ENCODE measurements at regions not wholly inside any gene's neighbourhood (a gene's known extent, or its start where the extent isn't known, plus 50 kb on each side); places are given as distances from the start of the nearest gene placed in this dataset.

DNA sequence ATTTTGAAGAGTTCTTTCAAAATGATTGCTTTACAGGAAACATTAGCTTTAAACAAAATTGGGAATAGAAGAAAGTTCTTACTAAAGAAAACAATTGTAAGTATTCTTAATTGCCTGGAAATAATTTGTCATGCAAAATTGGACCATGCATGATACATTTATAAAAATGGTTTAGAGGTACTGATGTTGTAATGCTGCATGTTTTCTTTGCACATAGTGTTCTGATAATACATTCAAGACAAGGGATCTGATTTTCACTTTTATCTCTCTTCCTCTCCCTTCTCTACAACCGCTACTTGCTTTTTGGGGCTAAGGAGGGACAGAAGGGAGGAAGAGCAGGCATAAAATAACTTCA, 211.6 kb upstream of the MPDZ start:
- Histone ChIP-seq H3F3A (ENCODE audit: insufficient read depth, low read length) (no peaks in the 10 kb centered on the region), H3K4me1 (ENCODE audit: insufficient read depth, low read length, severe bottlenecking) (no peaks in the 10 kb centered on the region), H3K9ac (ENCODE audit: low read length) (no peak overlapping the region), H3K9me2 (ENCODE audit: low read depth, low read length) (no peaks in the 10 kb centered on the region), H3K4me3 (ENCODE audit: low read depth, low read length, poor library complexity, severe bottlenecking) (no peak overlapping the region), H3K27me3 (ENCODE audit: insufficient read depth, low read length) (no peaks in the 10 kb centered on the region), H3K79me2 (ENCODE audit: insufficient read depth, low read length) (no peaks in the 10 kb centered on the region), H3K9me3 (ENCODE audit: low read length) (no peaks in the 10 kb centered on the region), H3K36me3 (ENCODE audit: insufficient read depth, low read length) (no peaks in the 10 kb centered on the region), H3K27ac (ENCODE audit: low read depth, low read length, poor library complexity, severe bottlenecking) (no peak overlapping the region), H3K4me2 (ENCODE audit: low read length) (no peak overlapping the region), H2AFZ (ENCODE audit: low read length) (no peak overlapping the region), H4K20me1 (ENCODE audit: insufficient read depth, low read length) (no peaks in the 10 kb centered on the region)
- TF ChIP-seq EZH2 (IDR thresholded peaks at IDR 0.05; ENCODE audit: borderline replicate concordance, low read length) = no peak
- TF ChIP-seq, protein P1, sequence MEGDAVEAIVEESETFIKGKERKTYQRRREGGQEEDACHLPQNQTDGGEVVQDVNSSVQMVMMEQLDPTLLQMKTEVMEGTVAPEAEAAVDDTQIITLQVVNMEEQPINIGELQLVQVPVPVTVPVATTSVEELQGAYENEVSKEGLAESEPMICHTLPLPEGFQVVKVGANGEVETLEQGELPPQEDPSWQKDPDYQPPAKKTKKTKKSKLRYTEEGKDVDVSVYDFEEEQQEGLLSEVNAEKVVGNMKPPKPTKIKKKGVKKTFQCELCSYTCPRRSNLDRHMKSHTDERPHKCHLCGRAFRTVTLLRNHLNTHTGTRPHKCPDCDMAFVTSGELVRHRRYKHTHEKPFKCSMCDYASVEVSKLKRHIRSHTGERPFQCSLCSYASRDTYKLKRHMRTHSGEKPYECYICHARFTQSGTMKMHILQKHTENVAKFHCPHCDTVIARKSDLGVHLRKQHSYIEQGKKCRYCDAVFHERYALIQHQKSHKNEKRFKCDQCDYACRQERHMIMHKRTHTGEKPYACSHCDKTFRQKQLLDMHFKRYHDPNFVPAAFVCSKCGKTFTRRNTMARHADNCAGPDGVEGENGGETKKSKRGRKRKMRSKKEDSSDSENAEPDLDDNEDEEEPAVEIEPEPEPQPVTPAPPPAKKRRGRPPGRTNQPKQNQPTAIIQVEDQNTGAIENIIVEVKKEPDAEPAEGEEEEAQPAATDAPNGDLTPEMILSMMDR (IDR thresholded peaks at IDR 0.05; ENCODE audit: low read length) = no peak

DNA sequence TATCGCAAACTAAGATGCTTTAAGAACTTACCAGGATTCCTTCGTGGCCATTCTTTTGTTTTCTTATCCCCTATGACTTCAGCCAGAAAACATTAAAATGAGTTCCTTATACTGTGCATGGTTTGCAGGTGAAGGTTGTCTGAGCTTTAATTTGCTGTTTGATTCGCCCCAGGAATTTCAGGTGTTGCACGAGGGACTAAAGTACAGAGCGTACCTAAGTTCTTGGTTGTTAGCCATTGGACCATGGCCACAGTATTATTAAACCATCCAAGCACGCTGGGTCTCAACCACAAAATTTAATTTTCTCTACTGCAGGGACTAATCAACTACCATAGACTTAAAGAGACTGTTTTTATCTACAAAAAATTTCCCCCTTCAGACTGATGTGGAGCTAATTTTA, 208.4 kb upstream of the MPDZ start:
- Histone ChIP-seq H3F3A (ENCODE audit: insufficient read depth, low read length) (no peaks in the 10 kb centered on the region), H4K20me1 (ENCODE audit: insufficient read depth, low read length) (no peaks in the 10 kb centered on the region), H3K9me2 (ENCODE audit: low read depth, low read length) (no peaks in the 10 kb centered on the region), H3K9me3 (ENCODE audit: low read length) (no peaks in the 10 kb centered on the region), H3K4me1 (ENCODE audit: insufficient read depth, low read length, severe bottlenecking) (no peaks in the 10 kb centered on the region), H3K79me2 (ENCODE audit: insufficient read depth, low read length) (no peaks in the 10 kb centered on the region), H3K4me2 (ENCODE audit: low read length) (no peak overlapping the region), H3K9ac (ENCODE audit: low read length) (no peak overlapping the region), H3K27ac (ENCODE audit: low read depth, low read length, poor library complexity, severe bottlenecking) (no peak overlapping the region), H3K27me3 (ENCODE audit: insufficient read depth, low read length) (no peaks in the 10 kb centered on the region), H3K4me3 (ENCODE audit: low read depth, low read length, poor library complexity, severe bottlenecking) (no peak overlapping the region), H3K36me3 (ENCODE audit: insufficient read depth, low read length) (no peaks in the 10 kb centered on the region), H2AFZ (ENCODE audit: low read length) (no peak overlapping the region)
- TF ChIP-seq EZH2 (IDR thresholded peaks at IDR 0.05; ENCODE audit: borderline replicate concordance, low read length) = no peak
- TF ChIP-seq, protein P1 (IDR thresholded peaks at IDR 0.05; ENCODE audit: low read length) = no peak

DNA sequence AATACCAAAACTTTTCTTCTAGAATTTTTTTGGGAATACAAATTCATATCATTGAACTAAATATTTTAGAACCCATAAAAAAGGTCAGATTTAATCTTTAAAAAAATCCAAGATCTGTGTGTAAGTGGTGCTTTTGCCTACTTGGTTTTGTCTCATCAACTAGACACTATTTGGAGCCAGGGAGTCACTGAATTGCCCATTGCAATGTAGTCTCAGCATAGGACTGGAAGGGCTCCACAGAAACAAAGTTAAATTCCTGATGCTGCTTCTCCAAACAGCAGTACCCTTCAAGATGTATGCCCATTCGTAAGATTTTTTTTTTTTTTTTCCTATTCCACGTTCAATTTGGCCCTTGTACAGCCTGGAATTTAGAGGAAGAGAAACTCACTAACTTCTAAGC, 208.0 kb upstream of the MPDZ start:
- Histone ChIP-seq H3K4me2 (ENCODE audit: low read length) (no peak overlapping the region), H2AFZ (ENCODE audit: low read length) (no peak overlapping the region), H3K27ac (ENCODE audit: low read depth, low read length, poor library complexity, severe bottlenecking) (no peak overlapping the region), H3K9me2 (ENCODE audit: low read depth, low read length) (no peaks in the 10 kb centered on the region), H3K27me3 (ENCODE audit: insufficient read depth, low read length) (no peaks in the 10 kb centered on the region), H3K9ac (ENCODE audit: low read length) (no peak overlapping the region), H3K9me3 (ENCODE audit: low read length) (no peaks in the 10 kb centered on the region), H4K20me1 (ENCODE audit: insufficient read depth, low read length) (no peaks in the 10 kb centered on the region), H3K4me3 (ENCODE audit: low read depth, low read length, poor library complexity, severe bottlenecking) (no peak overlapping the region), H3K36me3 (ENCODE audit: insufficient read depth, low read length) (no peaks in the 10 kb centered on the region), H3F3A (ENCODE audit: insufficient read depth, low read length) (no peaks in the 10 kb centered on the region), H3K79me2 (ENCODE audit: insufficient read depth, low read length) (no peaks in the 10 kb centered on the region), H3K4me1 (ENCODE audit: insufficient read depth, low read length, severe bottlenecking) (no peaks in the 10 kb centered on the region)
- TF ChIP-seq, protein P1 (IDR thresholded peaks at IDR 0.05; ENCODE audit: low read length) = no peak
- TF ChIP-seq EZH2 (IDR thresholded peaks at IDR 0.05; ENCODE audit: borderline replicate concordance, low read length) = no peak
